IPS-18a (cell line): ENCODE measurements at regions not wholly inside any gene's neighbourhood (a gene's known extent, or its start where the extent isn't known, plus 50 kb on each side); places are given as distances from the start of the nearest gene placed in this dataset.

Experiments used
- H3K27ac ChIP-seq: one replicate; pipeline ENCODE4 v1.5.1; 2013; ENCODE audit warnings: low read length
- H3K27me3 ChIP-seq: one replicate; pipeline ENCODE4 v1.6.1; 2013; ENCODE audit warnings: mild to moderate bottlenecking, low read length; ENCODE audit not compliant: control insufficient read depth, insufficient read depth
- H3K36me3 ChIP-seq: one replicate; pipeline ENCODE4 v1.6.1; 2013; ENCODE audit warnings: low read depth, low read length; ENCODE audit not compliant: control insufficient read depth
- H3K4me1 ChIP-seq: one replicate; pipeline ENCODE4 v1.6.1; 2013; ENCODE audit warnings: low read depth, low read length; ENCODE audit not compliant: control insufficient read depth
- H3K4me3 ChIP-seq: one replicate; pipeline ENCODE4 v1.5.1; 2013; ENCODE audit warnings: low read length
- H3K9ac ChIP-seq: one replicate; pipeline ENCODE4 v1.6.1; 2013; ENCODE audit warnings: mild to moderate bottlenecking, low read length, moderate library complexity
- H3K9me3 ChIP-seq: one replicate; pipeline ENCODE4 v1.6.1; 2013; ENCODE audit warnings: low read depth, low read length; ENCODE audit not compliant: control insufficient read depth

DNA sequence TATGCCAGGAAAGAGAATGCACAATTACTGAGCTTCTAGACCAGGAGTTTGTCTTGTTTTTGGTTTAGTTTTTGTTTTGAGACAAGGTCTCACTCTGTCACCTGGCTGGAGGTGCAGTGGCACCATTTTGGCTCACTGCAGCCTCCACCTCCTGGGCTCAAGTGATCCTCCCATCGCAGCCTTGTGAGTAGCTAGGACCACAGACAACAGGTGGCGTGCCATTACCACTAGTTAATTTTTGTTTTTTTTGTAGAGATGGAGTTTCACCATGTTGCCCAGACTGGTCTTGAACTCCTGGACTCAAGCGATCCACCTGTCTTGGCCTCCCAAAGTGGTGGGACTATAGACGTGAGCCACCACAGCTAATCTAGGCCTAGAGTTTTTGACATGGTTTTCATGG lies 104.4 kb upstream of the CCDC54 start:
- Histone ChIP-seq H3K27me3 (no peaks in the 10 kb centered on the region), H3K9me3 (no peaks in the 10 kb centered on the region), H3K9ac (no peak overlapping the region), H3K4me1 (no peaks in the 10 kb centered on the region), H3K36me3 (no peaks in the 10 kb centered on the region), H3K27ac (no peak overlapping the region), H3K4me3 (no peak overlapping the region)

DNA sequence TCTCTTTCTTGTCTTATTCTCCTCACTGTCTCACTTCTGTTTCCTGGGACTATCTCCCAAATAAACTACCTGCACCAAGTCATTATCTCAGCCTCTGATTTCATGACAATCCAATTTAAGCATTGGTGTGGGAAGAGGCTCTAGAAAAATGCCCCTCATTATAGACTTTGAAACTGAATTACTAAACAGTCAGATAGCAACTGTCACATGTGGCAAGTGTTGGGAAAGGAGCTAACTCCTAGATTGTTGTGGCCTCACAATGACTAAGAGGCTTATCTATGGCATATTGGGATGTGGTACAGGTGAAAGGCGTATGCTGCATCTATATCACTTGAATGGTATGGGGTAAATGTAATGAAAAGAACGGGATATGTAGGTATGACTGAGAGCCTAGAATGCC lies 103.5 kb upstream of the CCDC54 start:
- no peaks in the 10 kb centered on the region for H3K4me1 ChIP-seq
- no peaks in the 10 kb centered on the region for H3K9me3 ChIP-seq
- H3K4me3 ChIP-seq, result no peak overlapping the region
- H3K9ac ChIP-seq, result no peak overlapping the region
- H3K36me3 ChIP-seq, result no peaks in the 10 kb centered on the region
- H3K27me3 ChIP-seq, result no peaks in the 10 kb centered on the region
- H3K27ac ChIP-seq, result no peak overlapping the region

DNA sequence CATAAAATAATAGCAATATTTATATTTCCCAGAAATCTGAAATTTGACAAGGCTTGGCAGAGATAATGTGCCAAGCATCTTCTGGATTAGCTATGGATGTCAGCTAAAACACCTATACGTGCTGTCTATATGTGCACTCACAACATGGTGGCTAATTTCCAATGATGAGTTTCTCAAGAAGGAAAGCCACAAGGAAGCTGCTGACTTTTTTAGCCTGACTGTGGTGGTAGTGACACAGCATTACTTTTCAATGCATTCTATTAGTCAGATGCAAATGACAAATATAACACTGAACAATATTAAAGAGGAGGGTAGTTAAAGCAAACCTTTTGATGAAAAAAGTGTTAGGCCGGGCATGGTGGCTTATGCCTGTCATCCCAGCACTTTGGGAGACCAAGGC lies 101.7 kb upstream of the CCDC54 start:
- H3K27ac ChIP-seq, result no peak overlapping the region
- H3K36me3 ChIP-seq, result no peaks in the 10 kb centered on the region
- H3K9ac ChIP-seq, result no peak overlapping the region
- no peak overlapping the region for H3K4me3 ChIP-seq
- no peaks in the 10 kb centered on the region for H3K4me1 ChIP-seq
- no peaks in the 10 kb centered on the region for H3K9me3 ChIP-seq
- no peaks in the 10 kb centered on the region for H3K27me3 ChIP-seq

DNA sequence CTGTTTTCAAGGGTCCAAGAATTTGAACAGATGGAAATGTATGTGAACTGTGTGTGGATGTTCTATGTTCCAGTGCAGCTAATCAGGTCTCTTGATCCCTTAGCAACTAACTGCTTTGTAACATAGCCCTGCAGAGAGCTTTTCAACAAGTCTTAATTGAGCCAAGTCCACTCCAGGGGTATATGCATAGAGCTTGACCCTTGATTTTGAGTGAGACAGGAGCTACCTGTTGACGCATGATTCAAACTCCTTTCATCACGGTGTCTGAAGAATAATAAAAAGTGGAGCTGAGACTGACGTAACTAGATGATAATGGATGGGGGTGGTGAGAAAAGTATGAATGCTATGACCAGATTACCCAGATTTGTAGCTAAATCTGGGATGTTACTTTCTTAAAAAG lies 93.3 kb upstream of the CCDC54 start:
- H3K9me3 ChIP-seq, result no peaks in the 10 kb centered on the region
- H3K27me3 ChIP-seq, result no peaks in the 10 kb centered on the region
- no peak overlapping the region for H3K27ac ChIP-seq
- H3K4me3 ChIP-seq, result no peak overlapping the region
- H3K36me3 ChIP-seq, result no peaks in the 10 kb centered on the region
- H3K4me1 ChIP-seq, result peaks cover 33% of the 10 kb centered on the region
- H3K9ac ChIP-seq, result no peak overlapping the region

DNA sequence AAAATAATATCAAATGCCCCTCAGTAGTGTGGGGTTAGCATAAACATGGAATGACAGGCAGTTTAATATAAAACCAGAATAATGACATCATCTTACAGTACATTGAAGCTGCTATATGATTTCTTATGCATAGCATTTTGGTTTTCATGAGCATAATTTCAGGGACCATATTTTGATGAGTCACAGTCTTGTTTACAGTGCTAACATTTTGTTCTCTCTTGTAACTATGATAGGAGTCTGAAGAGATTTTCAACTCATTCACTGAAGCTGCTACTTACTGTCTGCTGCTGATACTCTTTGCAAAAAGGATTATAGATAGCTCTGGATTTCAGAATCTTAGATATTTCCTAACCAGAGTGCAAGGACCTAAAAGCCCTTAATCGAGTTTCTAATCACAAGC lies 92.6 kb upstream of the CCDC54 start:
- Histone ChIP-seq H3K9me3 (no peaks in the 10 kb centered on the region), H3K9ac (no peak overlapping the region), H3K27ac (no peak overlapping the region), H3K27me3 (no peaks in the 10 kb centered on the region), H3K4me3 (no peak overlapping the region), H3K36me3 (no peaks in the 10 kb centered on the region), H3K4me1 (peaks cover 33% of the 10 kb centered on the region)

DNA sequence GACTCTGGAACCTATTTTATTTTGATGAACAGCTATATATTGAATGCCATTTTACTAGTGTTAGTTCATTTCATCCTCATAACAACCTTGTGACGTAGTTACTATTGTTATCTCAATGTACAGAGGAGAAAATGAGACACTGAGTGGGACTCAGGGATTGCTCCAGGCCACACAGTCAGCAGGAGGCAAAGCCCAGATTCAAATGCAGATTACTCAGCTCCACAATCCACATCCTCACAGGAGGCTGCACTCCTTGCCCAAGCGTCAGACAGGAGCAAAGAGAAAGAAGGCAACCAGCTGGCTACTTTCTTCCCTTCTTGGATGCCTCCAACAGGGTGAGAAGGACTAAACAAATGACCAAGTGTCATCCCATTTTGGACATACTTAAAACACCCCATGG lies 92.0 kb upstream of the CCDC54 start:
- peaks cover 33% of the 10 kb centered on the region for H3K4me1 ChIP-seq
- H3K27me3 ChIP-seq, result no peaks in the 10 kb centered on the region
- no peak overlapping the region for H3K9ac ChIP-seq
- no peaks in the 10 kb centered on the region for H3K9me3 ChIP-seq
- no peaks in the 10 kb centered on the region for H3K36me3 ChIP-seq
- no peak overlapping the region for H3K27ac ChIP-seq
- H3K4me3 ChIP-seq, result peak overlapping the region; percentile 29

DNA sequence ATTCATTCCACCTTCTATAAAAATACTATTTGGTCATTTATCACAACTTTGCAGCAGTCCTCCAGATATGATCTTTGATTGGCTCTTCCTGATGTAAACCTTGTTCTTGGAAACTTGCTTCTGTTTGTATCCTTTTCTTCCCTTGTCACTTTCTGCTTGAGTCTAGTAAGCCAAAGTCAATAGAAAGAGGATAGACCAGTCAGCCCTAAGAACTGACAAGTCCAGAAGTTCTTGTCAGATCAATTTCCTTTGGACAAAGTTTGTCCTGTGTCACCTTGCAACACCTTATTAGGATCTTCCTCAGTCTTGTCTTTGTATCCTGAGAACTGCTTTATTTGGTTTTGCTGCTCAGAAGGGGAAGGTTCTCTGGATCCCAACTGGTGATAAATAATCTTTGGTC lies 87.9 kb upstream of the CCDC54 start:
- no peaks in the 10 kb centered on the region for H3K36me3 ChIP-seq
- H3K27ac ChIP-seq, result no peak overlapping the region
- H3K4me3 ChIP-seq, result no peak overlapping the region
- no peak overlapping the region for H3K9ac ChIP-seq
- H3K9me3 ChIP-seq, result no peaks in the 10 kb centered on the region
- H3K4me1 ChIP-seq, result peaks cover 19% of the 10 kb centered on the region
- no peaks in the 10 kb centered on the region for H3K27me3 ChIP-seq

DNA sequence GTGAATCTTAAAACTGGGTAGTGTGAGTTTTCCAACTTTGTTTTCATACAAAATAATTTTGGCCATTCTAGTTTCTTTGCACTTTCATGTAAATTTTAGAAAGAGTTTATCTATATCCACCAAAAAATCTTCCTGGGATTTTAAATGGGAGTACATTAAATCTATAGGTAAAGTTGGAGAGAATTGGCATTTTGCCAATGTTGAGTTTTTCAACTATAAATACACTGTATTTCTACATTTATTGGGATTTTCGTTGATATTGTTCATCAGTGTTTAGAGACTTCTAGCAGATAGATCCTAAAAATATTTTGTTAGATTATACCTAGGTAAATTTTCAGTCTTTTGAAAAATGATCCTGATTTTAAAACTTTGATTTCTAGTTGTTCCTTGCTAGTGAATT lies 83.1 kb upstream of the CCDC54 start:
- no peaks in the 10 kb centered on the region for H3K9me3 ChIP-seq

DNA sequence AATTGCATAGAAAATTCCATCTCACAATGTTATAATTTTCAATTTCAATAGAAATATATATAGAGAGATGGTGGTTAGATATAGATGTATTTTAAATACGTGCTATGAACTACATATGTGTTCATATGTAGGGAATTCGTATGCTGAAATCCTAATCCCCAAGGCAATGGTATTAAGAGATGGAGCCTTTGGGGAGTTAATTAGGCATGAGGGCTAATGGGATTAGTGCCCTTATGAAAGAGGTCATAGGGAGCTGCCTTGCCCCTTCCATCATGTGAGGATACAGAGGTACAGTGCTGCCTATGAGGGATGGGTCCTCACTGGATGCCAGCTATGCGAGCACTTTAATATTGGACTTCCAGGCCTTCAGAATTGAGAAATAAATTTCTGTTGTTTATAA lies 79.6 kb upstream of the CCDC54 start:
- Histone ChIP-seq H3K4me1 (no peaks in the 10 kb centered on the region), H3K4me3 (no peak overlapping the region), H3K27me3 (no peaks in the 10 kb centered on the region), H3K36me3 (no peaks in the 10 kb centered on the region), H3K9ac (no peak overlapping the region), H3K27ac (no peak overlapping the region), H3K9me3 (no peaks in the 10 kb centered on the region)

More for the DNA sequence above, 83.1 kb upstream of the CCDC54 start:
- H3K36me3 ChIP-seq, result no peaks in the 10 kb centered on the region
- H3K4me3 ChIP-seq, result no peak overlapping the region
- H3K9ac ChIP-seq, result no peak overlapping the region
- H3K4me1 ChIP-seq, result no peaks in the 10 kb centered on the region
- no peak overlapping the region for H3K27ac ChIP-seq
- no peaks in the 10 kb centered on the region for H3K27me3 ChIP-seq

DNA sequence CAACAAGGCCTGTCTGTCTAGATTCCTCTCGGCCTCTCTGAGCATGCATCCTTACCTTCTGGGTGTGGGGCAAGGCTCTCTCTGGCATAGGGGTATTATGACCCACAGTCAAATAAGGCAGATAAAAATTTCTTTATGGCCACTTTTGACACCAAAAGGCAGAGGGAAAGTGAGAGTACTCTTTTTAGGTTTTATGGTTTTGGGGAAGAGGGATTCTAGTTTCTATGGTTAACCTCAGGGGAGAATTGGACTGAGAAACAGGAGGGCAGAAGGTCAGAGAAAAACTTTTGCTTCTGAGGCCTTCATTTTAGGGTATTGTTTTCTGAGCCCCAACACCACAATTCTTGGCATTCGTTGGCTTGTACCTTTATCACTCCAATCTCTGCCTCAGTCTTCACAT lies 70.0 kb upstream of the CCDC54 start:
- no peaks in the 10 kb centered on the region for H3K9me3 ChIP-seq
- no peaks in the 10 kb centered on the region for H3K27me3 ChIP-seq
- H3K4me3 ChIP-seq, result no peak overlapping the region
- no peaks in the 10 kb centered on the region for H3K36me3 ChIP-seq
- H3K27ac ChIP-seq, result no peak overlapping the region
- H3K9ac ChIP-seq, result no peak overlapping the region
- peaks cover 6% of the 10 kb centered on the region for H3K4me1 ChIP-seq

DNA sequence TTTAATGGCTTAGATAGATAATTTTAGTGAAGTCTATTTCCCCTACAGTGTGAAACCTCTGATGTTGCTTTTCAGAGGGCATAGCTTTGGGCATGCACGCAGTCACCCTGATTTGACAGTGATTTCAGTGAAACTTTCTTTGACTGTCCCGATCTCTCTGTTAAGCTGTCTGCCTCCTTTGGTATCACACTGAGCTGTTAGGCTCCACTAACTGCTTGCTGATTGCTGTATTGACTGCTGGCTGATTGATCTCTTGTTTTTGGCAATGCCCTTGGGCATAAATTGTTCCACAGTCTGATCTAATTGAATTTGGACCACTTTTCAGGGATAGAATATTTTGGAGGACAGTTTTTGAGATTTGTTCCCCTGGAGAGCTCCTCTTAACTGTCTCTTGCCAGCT lies 68.5 kb upstream of the CCDC54 start:
- Histone ChIP-seq H3K27me3 (no peaks in the 10 kb centered on the region), H3K4me1 (peaks cover 6% of the 10 kb centered on the region), H3K27ac (no peak overlapping the region)

DNA sequence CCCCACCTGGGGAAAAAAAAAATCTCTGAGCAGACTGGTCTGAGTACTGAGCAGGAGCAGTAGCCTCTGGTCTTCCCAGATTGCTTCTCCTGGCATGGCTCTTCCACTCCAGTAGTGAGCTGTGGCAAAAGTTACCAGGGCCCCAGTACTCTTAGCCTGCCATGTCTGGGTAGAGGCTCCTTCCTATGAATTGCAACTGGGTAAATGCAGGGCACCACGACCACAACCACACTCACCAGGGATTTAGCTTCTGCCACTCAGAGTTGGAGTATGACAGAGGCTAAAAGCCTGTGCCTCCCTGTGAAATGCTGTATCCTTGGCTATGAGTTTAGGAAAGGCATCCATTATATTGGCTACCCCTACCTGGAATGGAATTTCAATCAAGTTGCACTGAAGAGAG lies 67.9 kb upstream of the CCDC54 start:
- Histone ChIP-seq H3K4me1 (peaks cover 6% of the 10 kb centered on the region), H3K36me3 (no peaks in the 10 kb centered on the region), H3K27ac (no peak overlapping the region), H3K9me3 (no peaks in the 10 kb centered on the region), H3K27me3 (no peaks in the 10 kb centered on the region), H3K9ac (no peak overlapping the region), H3K4me3 (no peak overlapping the region)

More for the DNA sequence above, 68.5 kb upstream of the CCDC54 start:
- Histone ChIP-seq H3K36me3 (no peaks in the 10 kb centered on the region), H3K9ac (no peak overlapping the region), H3K9me3 (no peaks in the 10 kb centered on the region), H3K4me3 (no peak overlapping the region)
